GM23248 (cell line): ENCODE measurements at regions not wholly inside any gene's neighbourhood (a gene's known extent, or its start where the extent isn't known, plus 50 kb on each side); places are given as distances from the start of the nearest gene placed in this dataset.

Source experiments
- EZH2 ChIP-seq: fragments of 200-600 bp; sonication (generic); IDR thresholded peaks from 2 replicates; pipeline ENCODE4 v1.6.1; 2018; ENCODE audit warnings: antibody characterized with exemption, mild to moderate bottlenecking; ENCODE audit not compliant: insufficient read depth, poor library complexity, severe bottlenecking
- EZH2phosphoT487 ChIP-seq: fragments of 200-600 bp; sonication (generic); IDR thresholded peaks from 2 replicates; pipeline ENCODE4 v1.6.1; 2018; ENCODE audit warnings: antibody characterized with exemption, moderate library complexity, mild to moderate bottlenecking, low read depth; ENCODE audit not compliant: insufficient read depth

GRCh38 chr2:9775351-9775750, 67.9 kb upstream of the TAF1B start:
- no peak for TF ChIP-seq EZH2
- TF ChIP-seq EZH2phosphoT487: no peak
